GM18951 (cell line): ENCODE measurements at regions not wholly inside any gene's neighbourhood (a gene's known extent, or its start where the extent isn't known, plus 50 kb on each side); places are given as distances from the start of the nearest gene placed in this dataset.

Source experiments
- POLR2A ChIP-seq: IDR thresholded peaks from 4 replicates; pipeline ENCODE4 v1.6.1; 2011; ENCODE audit warnings: mild to moderate bottlenecking; ENCODE audit not compliant: insufficient read length, insufficient read depth; ENCODE audit errors: extremely low read depth
- in situ Hi-C: fragments of 300-500 bp; cut with MboI; formaldehyde crosslinking; loops from one replicate; pipeline ENCODE4 v1.12.0; 2022; ENCODE audit warnings: low sequenced_read_pairs, mixed read lengths, inconsistent platforms; ENCODE audit not compliant: unreplicated experiment

- no peak for TF ChIP-seq POLR2A
- in situ Hi-C loops, result no loop called here
Measured at GRCh38 chr1:234662148-234662547, 52.2 kb upstream of the IRF2BP2 start.

DNA sequence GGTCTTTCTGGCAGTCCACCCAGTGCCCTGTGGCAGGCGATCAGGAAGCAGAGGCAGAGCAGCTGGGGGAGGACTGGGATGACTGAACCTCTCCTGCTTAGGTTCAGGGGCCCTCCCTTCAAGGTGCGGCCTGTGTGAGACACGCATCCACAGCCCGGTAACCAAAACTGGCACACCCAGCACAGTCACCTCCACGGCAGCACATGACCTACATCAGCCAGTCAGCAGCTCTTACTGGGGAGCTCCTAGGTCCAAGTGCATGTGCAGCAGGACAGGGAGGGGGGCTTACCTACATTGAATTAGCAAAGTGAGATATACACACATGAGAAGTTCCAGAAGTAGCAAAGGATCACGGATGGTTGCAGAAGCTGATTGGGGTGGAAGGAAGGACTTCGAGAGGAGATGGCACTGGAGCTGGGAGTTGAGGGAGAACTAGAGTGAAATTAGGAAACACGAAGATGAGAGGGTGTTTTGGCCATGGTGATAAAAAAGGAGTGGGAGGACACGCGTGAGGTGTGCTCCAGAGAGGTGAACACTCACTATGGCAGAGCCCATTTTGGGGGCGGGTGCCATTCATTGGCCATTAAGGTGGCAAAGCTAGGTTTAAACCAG, 51.4 kb upstream of the IRF2BP2 start:
- in situ Hi-C loops, result no loop called here
- TF ChIP-seq POLR2A, result no peak

DNA sequence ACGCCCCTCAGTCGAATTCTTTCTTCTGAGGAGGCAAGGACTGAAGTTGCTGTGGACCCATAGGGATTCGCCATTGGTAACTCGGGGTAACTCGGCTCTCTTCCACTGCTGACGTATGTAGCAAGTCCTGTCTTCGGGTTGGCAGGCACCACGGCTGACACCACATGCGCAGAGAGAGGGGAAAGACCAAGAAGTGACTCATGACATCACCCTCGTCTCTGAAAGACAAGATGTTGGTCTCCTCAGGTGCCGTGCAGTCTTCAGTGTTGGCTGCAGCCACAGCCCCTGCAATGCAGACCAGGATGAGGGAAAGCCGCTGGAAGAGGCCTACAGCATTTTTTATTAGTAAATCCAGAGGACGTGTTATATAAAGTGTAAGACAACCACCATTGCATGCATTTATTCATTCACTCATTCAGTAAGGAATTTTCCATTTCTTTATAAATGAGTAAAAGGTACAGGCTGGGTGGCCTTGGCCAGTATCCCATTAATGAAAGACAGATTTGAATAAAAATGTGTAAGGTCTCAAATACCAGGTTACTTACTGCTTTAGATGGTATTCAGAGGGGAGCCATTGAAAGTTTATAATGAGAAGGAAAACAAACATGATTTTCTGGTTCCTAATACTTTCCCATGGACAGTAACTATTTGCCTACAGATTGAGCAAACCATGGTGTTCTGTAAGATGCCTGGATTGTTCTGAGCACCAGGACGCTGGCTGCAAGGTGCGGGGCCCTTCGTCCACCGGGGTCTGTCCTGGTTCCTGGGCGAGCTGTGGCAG, 50.7 kb upstream of the IRF2BP2 start:
- no peak for TF ChIP-seq POLR2A
- in situ Hi-C loops, result no loop called here
